H1 (cell line): ENCODE measurements at regions not wholly inside any gene's neighbourhood (a gene's known extent, or its start where the extent isn't known, plus 50 kb on each side); places are given as distances from the start of the nearest gene placed in this dataset.
A peak's percentile ranks its signal among the peaks of the same experiment; 100 is the strongest.
"Not testable (repeated sequence)": the region's sequence is repeated elsewhere in the genome, so short reads cannot be mapped to it uniquely, and the experiment has no call there.

Source experiments
- CTCF ChIA-PET: fragments of 300-600 bp; sonication (Branson Sonifier 250); formaldehyde crosslinking; loops from one replicate; lab custom pipeline; 2021; ENCODE audit not compliant: partially characterized antibody; lab: Charles Lee
- POLR2A ChIA-PET: fragments of 300-600 bp; sonication (Branson Sonifier 250); formaldehyde crosslinking; loops from one replicate; lab custom pipeline; 2021; ENCODE audit warnings: inconsistent platforms; ENCODE audit not compliant: partially characterized antibody; lab: Charles Lee
- DNase-seq, 2 experiments: peaks; one replicate each; pipeline versions ENCODE4 v3.0.0 to v3.0.0-alpha.2; 2010 to 2022; ENCODE audit warnings: low spot score in 2 of 2, low read depth in 1 of 2, mixed read lengths in 1 of 2
- FAIRE-seq: peaks from 2 replicates; lab custom pipeline; 2011; peaks lifted over from hg19 to GRCh38; lab: Jason Lieb, UNC
- H2AFZ ChIP-seq: 2 replicates; pipeline ENCODE4 v1.8.1; 2012; ENCODE audit warnings: low read length, inconsistent platforms
- H2AK5ac ChIP-seq: 2 replicates; pipeline ENCODE4 v1.6.1; 2013; ENCODE audit warnings: low read depth, low read length
- H2BK120ac ChIP-seq: replicated peaks from 2 replicates; pipeline ENCODE3; 2013; ENCODE audit warnings: low read depth, low read length, inconsistent platforms
- H2BK12ac ChIP-seq: 2 replicates; pipeline ENCODE4 v1.6.1; 2013; ENCODE audit warnings: low read depth, low read length
- H2BK15ac ChIP-seq: 2 replicates; pipeline ENCODE4 v1.6.1; 2013; ENCODE audit warnings: low read length
- H2BK20ac ChIP-seq: 2 replicates; pipeline ENCODE4 v1.6.1; 2013; ENCODE audit warnings: low read length
- H2BK5ac ChIP-seq: 2 replicates; pipeline ENCODE4 v1.6.1; 2013; ENCODE audit warnings: low read depth, low read length
- H3K14ac ChIP-seq: 2 replicates; pipeline ENCODE4 v1.6.1; 2013; ENCODE audit warnings: inconsistent platforms; ENCODE audit not compliant: insufficient read length
- H3K18ac ChIP-seq: 2 replicates; pipeline ENCODE4 v1.6.1; 2013; ENCODE audit warnings: low read length; ENCODE audit errors: extremely low read depth
- H3K23ac ChIP-seq: 2 replicates; pipeline ENCODE4 v1.6.1; 2013; ENCODE audit warnings: inconsistent platforms; ENCODE audit not compliant: insufficient read length
- H3K23me2 ChIP-seq: 2 replicates; pipeline ENCODE4 v1.6.1; 2013; ENCODE audit warnings: low read depth, low read length
- H3K27ac ChIP-seq: 2 replicates; pipeline ENCODE4 v1.6.1; 2011; ENCODE audit warnings: low read depth, low read length, inconsistent platforms
- H3K27me3 ChIP-seq, 4 experiments: replicated peaks in 1 of 4; 1 replicate in 1 of 4; 2 replicates in 3 of 4; pipeline versions ENCODE4 v1.6.1 to v1.8.1; 2011 to 2013; ENCODE audit warnings: low read length in 3 of 4, mild to moderate bottlenecking in 3 of 4, inconsistent platforms in 2 of 4, mixed read lengths in 2 of 4, moderate library complexity in 1 of 4; ENCODE audit not compliant: control insufficient read depth in 3 of 4, insufficient read depth in 3 of 4; ENCODE audit errors: extremely low read depth in 1 of 4
- H3K36me3 ChIP-seq, 4 experiments: 2 replicates each; pipeline versions ENCODE4 v1.6.1 to v1.8.1; 2011 to 2013; ENCODE audit warnings: mild to moderate bottlenecking in 4 of 4, low read length in 3 of 4, moderate library complexity in 2 of 4, control low read depth in 1 of 4, inconsistent platforms in 1 of 4; ENCODE audit not compliant: insufficient read depth in 4 of 4, control insufficient read depth in 2 of 4
- H3K4ac ChIP-seq: replicated peaks from 2 replicates; pipeline ENCODE3; 2013; ENCODE audit warnings: low read length, low read depth, mixed read lengths, inconsistent platforms; ENCODE audit not compliant: insufficient read length
- H3K4me1 ChIP-seq, 4 experiments: replicated peaks in 1 of 4; 1 replicate in 1 of 4; 2 replicates in 3 of 4; pipeline versions ENCODE4 v1.6.1 to v1.8.1; 2011 to 2013; ENCODE audit warnings: low read length in 3 of 4, inconsistent platforms in 2 of 4, mixed read lengths in 1 of 4; ENCODE audit not compliant: insufficient read depth in 4 of 4, control insufficient read depth in 3 of 4
- H3K4me2 ChIP-seq, 2 experiments: 2 replicates each; pipeline versions ENCODE4 v1.6.1 to v1.8.1; 2011 to 2013; ENCODE audit warnings: low read depth in 2 of 2, low read length in 2 of 2, control low read depth in 1 of 2, inconsistent platforms in 1 of 2, mild to moderate bottlenecking in 1 of 2; ENCODE audit not compliant: insufficient read depth in 1 of 2
- H3K4me3 ChIP-seq, 4 experiments: fragments of 200-600, 300-600 bp in 1 of 4; sonication (generic), shearing (Covaris generic), sonication (Bioruptor Twin) in 1 of 4; 2 replicates each; pipeline versions ENCODE4 v1.5.1 to v1.8.1; 2011 to 2016; ENCODE audit warnings: low read length in 4 of 4, low read depth in 3 of 4, control low read depth in 2 of 4, inconsistent platforms in 2 of 4, mild to moderate bottlenecking in 2 of 4, mixed read lengths in 1 of 4, moderate library complexity in 1 of 4; ENCODE audit not compliant: insufficient read depth in 2 of 4; ENCODE audit errors: extremely low read depth in 1 of 4
- H3K56ac ChIP-seq: replicated peaks from 2 replicates; pipeline ENCODE3; 2013; ENCODE audit warnings: low read depth, mild to moderate bottlenecking, mixed read lengths, low read length, inconsistent platforms; ENCODE audit not compliant: insufficient read length
- H3K79me1 ChIP-seq: 2 replicates; pipeline ENCODE4 v1.6.1; 2013; ENCODE audit warnings: low read depth, low read length, control low read depth
- H3K79me2 ChIP-seq, 2 experiments: 2 replicates each; pipeline versions ENCODE4 v1.6.1 to v1.8.1; 2012 to 2013; ENCODE audit warnings: low read length in 2 of 2, mild to moderate bottlenecking in 2 of 2, inconsistent platforms in 1 of 2; ENCODE audit not compliant: insufficient read depth in 2 of 2, control insufficient read depth in 1 of 2
- H3K9ac ChIP-seq, 4 experiments: replicated peaks in 1 of 4; 1 replicate in 1 of 4; 2 replicates in 3 of 4; pipeline versions ENCODE4 v1.6.1 to v1.8.1; 2011 to 2013; ENCODE audit warnings: low read depth in 3 of 4, low read length in 3 of 4, control low read depth in 2 of 4, mild to moderate bottlenecking in 2 of 4, moderate library complexity in 2 of 4, inconsistent platforms in 1 of 4; ENCODE audit errors: extremely low read depth in 1 of 4
- H3K9me3 ChIP-seq, 2 experiments: 2 replicates each; pipeline versions ENCODE4 v1.6.1 to v1.8.1; 2012 to 2013; ENCODE audit warnings: mild to moderate bottlenecking in 2 of 2, moderate library complexity in 2 of 2, control low read depth in 1 of 2, inconsistent platforms in 1 of 2, low read depth in 1 of 2, low read length in 1 of 2, mixed read lengths in 1 of 2; ENCODE audit not compliant: insufficient read depth in 2 of 2
- H4K20me1 ChIP-seq, 2 experiments: replicated peaks in 1 of 2; 2 replicates each; pipeline versions ENCODE3 to v1.8.1; 2011 to 2013; ENCODE audit warnings: inconsistent platforms in 2 of 2, low read length in 2 of 2, mild to moderate bottlenecking in 1 of 2; ENCODE audit not compliant: insufficient read depth in 2 of 2, control insufficient read depth in 1 of 2
- H4K5ac ChIP-seq: 2 replicates; pipeline ENCODE4 v1.6.1; 2013; ENCODE audit warnings: low read length, low read depth, mixed read lengths, inconsistent platforms; ENCODE audit not compliant: insufficient read length
- H4K8ac ChIP-seq: 2 replicates; pipeline ENCODE4 v1.8.0; 2013; ENCODE audit warnings: mild to moderate bottlenecking, moderate library complexity, low read length, inconsistent platforms; ENCODE audit not compliant: insufficient read depth; ENCODE audit errors: extremely low read depth
- H4K91ac ChIP-seq: replicated peaks from 2 replicates; pipeline ENCODE3; 2013; ENCODE audit warnings: low read length, mixed read lengths, inconsistent platforms; ENCODE audit not compliant: insufficient read length
- JUN ChIP-seq: IDR thresholded peaks from 2 replicates; pipeline ENCODE4 v1.6.1; 2011; ENCODE audit warnings: low read depth, mild to moderate bottlenecking, improper control_type of control experiment, low read length
- whole genome bisulfite sequencing, 2 experiments: shearing (Covaris generic) in 1 of 2; methylation state at CpG; one replicate each; pipeline versions ENCODE4 v1.1.6 to v1.1.7; 2013 to 2015; ENCODE audit warnings: low lambda C conversion rate in 2 of 2, mixed read lengths in 2 of 2, inconsistent platforms in 1 of 2, low coverage in 1 of 2, missing lambda C conversion rate in 1 of 2; ENCODE audit not compliant: insufficient replicate concordance in 2 of 2, insufficient coverage in 1 of 2, insufficient read length in 1 of 2; ENCODE audit errors: extremely low coverage in 1 of 2, missing lambda C conversion rate in 1 of 2; 5-methylcytosine and 5-hydroxymethylcytosine counted together

DNA sequence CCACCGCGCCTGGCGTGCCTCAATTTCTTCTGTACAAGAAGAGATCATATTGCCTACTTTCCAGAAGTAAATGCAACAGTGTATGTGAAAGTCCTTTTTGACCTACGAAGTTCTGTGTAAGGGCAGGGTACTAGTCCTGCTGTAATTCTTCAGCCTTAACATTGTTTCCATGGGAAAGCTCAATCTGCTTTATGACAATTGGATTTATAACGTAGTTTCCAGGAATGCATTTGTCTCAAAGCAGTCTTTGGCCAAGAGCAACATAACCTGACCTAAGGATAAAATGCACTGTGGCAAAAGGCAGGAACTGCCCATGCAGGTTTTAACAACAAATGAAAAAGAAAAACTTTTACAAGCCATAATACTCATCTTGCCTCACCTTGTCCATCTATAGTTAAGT is 108.1 kb upstream of the PODXL start (continued):
- TF ChIP-seq JUN = no peak

GRCh38 chr7:131662301-131662873 is 106.0 kb upstream of the PODXL start:
- H4K8ac ChIP-seq, H3K79me1 ChIP-seq, H3K9me3 ChIP-seq, H3K23ac ChIP-seq, H3K23me2 ChIP-seq, H2BK12ac ChIP-seq, FAIRE-seq, H3K18ac ChIP-seq, H4K91ac ChIP-seq, H4K5ac ChIP-seq, H2BK20ac ChIP-seq, H2AFZ ChIP-seq, H3K27ac ChIP-seq, H3K36me3 ChIP-seq, H3K79me2 ChIP-seq, H2BK15ac ChIP-seq, H3K9ac ChIP-seq, H2AK5ac ChIP-seq, H3K4me3 ChIP-seq, H3K56ac ChIP-seq, H4K20me1 ChIP-seq, H2BK120ac ChIP-seq, H3K27me3 ChIP-seq, H3K14ac ChIP-seq, DNase-seq, H2BK5ac ChIP-seq, H3K4ac ChIP-seq: not testable (repeated sequence)
- H3K4me2 ChIP-seq = peak overlapping the region in 1 of 2 experiments; percentile 39; a peak in 2 of 4 replicates
- ChIA-PET CTCF (interaction anchor here (0.6 to 1.9 kb wide), 8 partner anchors 27 to 435 kb away, joined by 3 to 6 read pairs (median 3); no protein-coding TSS in a partner anchor), POLR2A (interaction anchor here (1.2 kb wide), 1 partner anchor 11 kb away, joined by 5 read pairs; no protein-coding TSS in a partner anchor)
- H3K4me1 ChIP-seq = peaks cover 0 to 11% (median 5%) of the 10 kb centered on the region in 4 experiments; a peak in 4 of 7 replicates
- whole genome bisulfite sequencing, 2 experiments = 55% methylated on average over 14 of the region's 15 CpGs; no CpG with 5 or more reads in 1 of the 2 experiments
